Ishikawa (cell line): ENCODE measurements at regions not wholly inside any gene's neighbourhood (a gene's known extent, or its start where the extent isn't known, plus 50 kb on each side); places are given as distances from the start of the nearest gene placed in this dataset.

Experiments
- CEBPB ChIP-seq: IDR thresholded peaks from 2 replicates; pipeline ENCODE4 v1.6.1; 2012
- CREB1 ChIP-seq: IDR thresholded peaks from 2 replicates; pipeline ENCODE4 v1.6.1; 2012; ENCODE audit warnings: low read depth
- EP300 ChIP-seq: IDR thresholded peaks from 2 replicates; pipeline ENCODE4 v1.6.1; 2012; ENCODE audit warnings: borderline replicate concordance
- FOXM1 ChIP-seq: IDR thresholded peaks from 2 replicates; pipeline ENCODE4 v1.6.1; 2012; ENCODE audit warnings: low read depth, borderline replicate concordance
- MAX ChIP-seq: IDR thresholded peaks from 2 replicates; pipeline ENCODE4 v1.6.1; 2012
- NFIC ChIP-seq: IDR thresholded peaks from 2 replicates; pipeline ENCODE4 v1.6.1; 2012
- RAD21 ChIP-seq: IDR thresholded peaks from 2 replicates; pipeline ENCODE4 v1.6.1; 2012; ENCODE audit warnings: low read depth
- REST ChIP-seq: IDR thresholded peaks from 2 replicates; pipeline ENCODE4 v1.6.1; 2012; ENCODE audit warnings: low read depth, mild to moderate bottlenecking
- TAF1 ChIP-seq: IDR thresholded peaks from 2 replicates; pipeline ENCODE4 v1.6.1; 2012; ENCODE audit warnings: low read depth, mild to moderate bottlenecking
- TEAD4 ChIP-seq: IDR thresholded peaks from 2 replicates; pipeline ENCODE4 v1.6.1; 2012
- USF1 ChIP-seq: IDR thresholded peaks from 2 replicates; pipeline ENCODE4 v1.6.1; 2012
- YY1 ChIP-seq: IDR thresholded peaks from 2 replicates; pipeline ENCODE4 v1.6.1; 2012; ENCODE audit warnings: low read depth
- ZBTB7A ChIP-seq: IDR thresholded peaks from 2 replicates; pipeline ENCODE4 v1.6.1; 2012; ENCODE audit warnings: low read depth

- TF ChIP-seq YY1 (no peak), CEBPB (no peak), FOXM1 (no peak), EP300 (no peak), CREB1 (no peak), TEAD4 (no peak), RAD21 (no peak), ZBTB7A (no peak), NFIC (no peak), USF1 (no peak), MAX (no peak), TAF1 (no peak), REST (no peak)
Observed at GRCh38 chr14:62187265-62187664, 425.0 kb downstream of the SNAPC1 start.
